ENCODE measurements at regions not wholly inside any gene's neighbourhood (a gene's known extent, or its start where the extent isn't known, plus 50 kb on each side); places are given as distances from the start of the nearest gene placed in this dataset.
A peak's percentile ranks its signal among the peaks of the same experiment; 100 is the strongest.

DNA sequence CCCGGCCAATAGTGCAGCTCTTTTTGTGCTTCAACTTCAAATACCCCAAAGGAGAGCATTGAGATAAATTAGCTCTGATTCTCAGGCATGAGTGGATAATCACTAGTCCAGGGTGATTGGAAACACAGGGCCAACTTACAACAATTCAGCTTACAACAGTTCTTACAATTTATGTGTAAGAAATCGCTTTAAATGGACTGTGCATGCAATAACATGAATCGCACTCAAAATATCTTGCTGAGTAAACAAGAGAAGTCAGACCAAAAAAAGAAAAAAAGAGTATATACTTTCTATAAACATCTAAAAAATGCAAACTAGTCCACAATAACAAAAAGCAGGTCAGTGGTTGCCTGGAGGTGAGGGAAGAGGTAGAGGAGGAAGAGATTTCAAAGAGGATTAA lies 150.6 kb upstream of the EDIL3 start:
- no peak for TF ChIP-seq CTCF (IDR thresholded peaks at IDR 0.05; ENCODE audit: insufficient read depth, low read depth, low read length)
- no peak for TF ChIP-seq EZH2 (IDR thresholded peaks at IDR 0.05; ENCODE audit: insufficient read depth, low read length)

DNA sequence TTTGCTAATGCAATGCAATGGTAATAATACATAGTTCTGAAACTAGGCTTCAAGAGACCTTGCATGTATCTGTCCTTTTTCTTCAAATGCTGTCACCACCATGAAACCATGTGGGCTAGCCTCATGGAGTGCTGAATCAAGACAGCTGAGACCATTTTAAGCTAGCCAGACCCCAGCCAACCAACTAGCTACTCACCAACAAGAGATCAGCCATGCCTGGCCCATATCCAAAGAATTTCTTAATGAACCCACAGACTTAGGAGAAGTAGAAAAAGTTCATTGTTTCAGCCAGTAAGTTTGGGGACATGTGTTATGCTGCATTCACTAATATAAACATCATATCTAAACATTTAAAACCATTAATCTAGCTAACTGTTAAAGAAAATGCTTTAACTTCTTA lies 139.8 kb upstream of the EDIL3 start:
- no peaks in the 10 kb centered on the region for H3K36me3 ChIP-seq (ENCODE audit: insufficient read depth, low read length)
- Mint-ChIP-seq H3K27me3 (ENCODE audit: low read depth, unreplicated experiment) (no peaks in the 10 kb centered on the region), H3K27ac (ENCODE audit: unreplicated experiment) (no peak overlapping the region), H3K4me3 (ENCODE audit: unreplicated experiment) (no peak overlapping the region), H3K36me3 (ENCODE audit: low read depth, unreplicated experiment) (no peaks in the 10 kb centered on the region), H3K4me1 (ENCODE audit: low read depth, unreplicated experiment) (no peaks in the 10 kb centered on the region), H3K9me3 (ENCODE audit: unreplicated experiment) (no peaks in the 10 kb centered on the region)
- FAIRE-seq: no peak
- H3K9ac ChIP-seq (ENCODE audit: low read length): no peak overlapping the region
- DNase-seq (ENCODE audit: low read depth): peak; percentile 35
- no peaks in the 10 kb centered on the region for H3K79me2 ChIP-seq (ENCODE audit: insufficient read depth, low read length)
- no peaks in the 10 kb centered on the region for H3K9me3 ChIP-seq (ENCODE audit: insufficient read depth, low read depth, low read length)
- H3K4me1 ChIP-seq (ENCODE audit: insufficient read depth, low read length): no peaks in the 10 kb centered on the region
- TF ChIP-seq CTCF (IDR thresholded peaks at IDR 0.05; ENCODE audit: insufficient read depth, low read depth, low read length): no peak
- no peak for TF ChIP-seq EZH2 (IDR thresholded peaks at IDR 0.05; ENCODE audit: insufficient read depth, low read length)
- no peak overlapping the region for H3K27ac ChIP-seq (ENCODE audit: low read depth, low read length)
- no peaks in the 10 kb centered on the region for H3K27me3 ChIP-seq (ENCODE audit: insufficient read depth, low read length)
- no peak overlapping the region for H3K4me2 ChIP-seq (ENCODE audit: low read length)
- no peak overlapping the region for H3K4me3 ChIP-seq (ENCODE audit: insufficient read depth, low read depth, low read length)
- no peaks in the 10 kb centered on the region for H4K20me1 ChIP-seq (ENCODE audit: insufficient read depth, low read length)
- H2AFZ ChIP-seq (ENCODE audit: low read depth, low read length): no peak overlapping the region

More for the DNA sequence above, 150.6 kb upstream of the EDIL3 start:
- Histone ChIP-seq H4K20me1 (ENCODE audit: insufficient read depth, low read length) (no peaks in the 10 kb centered on the region), H3K79me2 (ENCODE audit: insufficient read depth, low read length) (no peaks in the 10 kb centered on the region), H3K4me2 (ENCODE audit: low read length) (no peak overlapping the region), H2AFZ (ENCODE audit: low read depth, low read length) (no peak overlapping the region), H3K9me3 (ENCODE audit: insufficient read depth, low read depth, low read length) (peaks cover 3% of the 10 kb centered on the region), H3K4me1 (ENCODE audit: insufficient read depth, low read length) (no peaks in the 10 kb centered on the region), H3K27ac (ENCODE audit: low read depth, low read length) (no peak overlapping the region), H3K36me3 (ENCODE audit: insufficient read depth, low read length) (no peaks in the 10 kb centered on the region), H3K9ac (ENCODE audit: low read length) (no peak overlapping the region), H3K4me3 (ENCODE audit: insufficient read depth, low read depth, low read length) (no peak overlapping the region), H3K27me3 (ENCODE audit: insufficient read depth, low read length) (no peaks in the 10 kb centered on the region)
- Mint-ChIP-seq H3K4me1 (ENCODE audit: low read depth, unreplicated experiment) (no peaks in the 10 kb centered on the region), H3K9me3 (ENCODE audit: unreplicated experiment) (peaks cover 5% of the 10 kb centered on the region), H3K27me3 (ENCODE audit: low read depth, unreplicated experiment) (no peaks in the 10 kb centered on the region), H3K27ac (ENCODE audit: unreplicated experiment) (no peak overlapping the region), H3K4me3 (ENCODE audit: unreplicated experiment) (no peak overlapping the region), H3K36me3 (ENCODE audit: low read depth, unreplicated experiment) (peaks cover 4% of the 10 kb centered on the region)
- no peak for FAIRE-seq
- DNase-seq (ENCODE audit: low read depth): peak; percentile 6

DNA sequence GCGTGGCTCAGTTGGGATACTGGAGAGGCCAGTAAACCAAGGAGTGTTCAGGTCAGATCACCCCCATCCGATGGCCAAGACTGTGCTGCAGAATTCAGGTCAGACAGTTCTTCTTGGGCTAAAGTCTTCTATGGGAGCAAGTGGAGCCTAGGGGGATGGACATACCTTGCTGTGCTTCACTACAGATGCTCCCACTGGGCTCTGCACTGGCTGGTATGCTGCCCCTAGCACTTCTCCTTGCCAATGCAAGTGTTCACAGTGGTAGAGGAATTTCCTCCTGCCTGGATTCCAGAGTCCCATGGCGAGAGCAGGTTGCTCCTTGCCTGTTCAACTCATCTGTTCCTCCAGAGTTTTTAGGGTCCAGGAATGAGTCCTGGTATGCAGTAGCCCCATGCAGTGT lies 134.2 kb upstream of the EDIL3 start:
- FAIRE-seq: no peak

More for the DNA sequence above, 134.2 kb upstream of the EDIL3 start:
- H3K79me2 ChIP-seq (ENCODE audit: insufficient read depth, low read length): no peaks in the 10 kb centered on the region
- H3K9me3 Mint-ChIP-seq (ENCODE audit: unreplicated experiment): peaks cover 3% of the 10 kb centered on the region
- H3K27ac ChIP-seq (ENCODE audit: low read depth, low read length): no peak overlapping the region
- H3K36me3 Mint-ChIP-seq (ENCODE audit: low read depth, unreplicated experiment): peaks cover 3% of the 10 kb centered on the region
- no peak overlapping the region for H3K4me2 ChIP-seq (ENCODE audit: low read length)
- H3K4me3 Mint-ChIP-seq (ENCODE audit: unreplicated experiment): no peak overlapping the region
- H3K4me3 ChIP-seq (ENCODE audit: insufficient read depth, low read depth, low read length): no peak overlapping the region
- H3K27ac Mint-ChIP-seq (ENCODE audit: unreplicated experiment): no peak overlapping the region
- no peak overlapping the region for H3K9ac ChIP-seq (ENCODE audit: low read length)
- TF ChIP-seq CTCF (IDR thresholded peaks at IDR 0.05; ENCODE audit: insufficient read depth, low read depth, low read length) (no peak), EZH2 (IDR thresholded peaks at IDR 0.05; ENCODE audit: insufficient read depth, low read length) (no peak)
- no peaks in the 10 kb centered on the region for H3K4me1 ChIP-seq (ENCODE audit: insufficient read depth, low read length)
- no peaks in the 10 kb centered on the region for H3K27me3 Mint-ChIP-seq (ENCODE audit: low read depth, unreplicated experiment)
- peaks cover 11% of the 10 kb centered on the region for H3K4me1 Mint-ChIP-seq (ENCODE audit: low read depth, unreplicated experiment)
- no peaks in the 10 kb centered on the region for H3K27me3 ChIP-seq (ENCODE audit: insufficient read depth, low read length)
- no peaks in the 10 kb centered on the region for H4K20me1 ChIP-seq (ENCODE audit: insufficient read depth, low read length)
- no peaks in the 10 kb centered on the region for H3K36me3 ChIP-seq (ENCODE audit: insufficient read depth, low read length)
- DNase-seq (ENCODE audit: low read depth): no peak
- no peaks in the 10 kb centered on the region for H3K9me3 ChIP-seq (ENCODE audit: insufficient read depth, low read depth, low read length)
- no peak overlapping the region for H2AFZ ChIP-seq (ENCODE audit: low read depth, low read length)
